Endodermal cell (in vitro differentiated cells): ENCODE measurements at regions not wholly inside any gene's neighbourhood (a gene's known extent, or its start where the extent isn't known, plus 50 kb on each side); places are given as distances from the start of the nearest gene placed in this dataset.

ENCODE experiments used
- DNase-seq: peaks from one replicate; pipeline ENCODE4 v3.0.0-alpha.2; 2017
- H3K27ac ChIP-seq: 2 replicates; pipeline ENCODE4 v1.5.1; 2013; ENCODE audit warnings: mild to moderate bottlenecking, low read depth, low read length, moderate library complexity
- H3K27me3 ChIP-seq: 2 replicates; pipeline ENCODE4 v1.6.1; 2013; ENCODE audit warnings: mild to moderate bottlenecking, low read length, moderate library complexity; ENCODE audit not compliant: insufficient read depth, control insufficient read depth, poor library complexity, severe bottlenecking
- H3K36me3 ChIP-seq: 2 replicates; pipeline ENCODE4 v1.7.0; 2013; ENCODE audit warnings: mild to moderate bottlenecking, low read length, moderate library complexity; ENCODE audit not compliant: control insufficient read depth, insufficient read depth
- H3K4me1 ChIP-seq: one replicate; pipeline ENCODE4 v1.7.0; 2013; ENCODE audit warnings: low read length; ENCODE audit not compliant: control insufficient read depth, insufficient read depth
- H3K4me3 ChIP-seq: 2 replicates; pipeline ENCODE4 v1.5.1; 2013; ENCODE audit warnings: mild to moderate bottlenecking, low read length, moderate library complexity
- H3K9ac ChIP-seq: 2 replicates; pipeline ENCODE4 v1.6.1; 2013; ENCODE audit warnings: mild to moderate bottlenecking, low read length, moderate library complexity; ENCODE audit not compliant: poor library complexity, severe bottlenecking; ENCODE audit errors: extremely low read depth
- H3K9me3 ChIP-seq: 2 replicates; pipeline ENCODE4 v1.6.1; 2013; ENCODE audit warnings: mild to moderate bottlenecking, low read length, moderate library complexity; ENCODE audit not compliant: control insufficient read depth
- H3K27ac Mint-ChIP-seq: 2 replicates; pipeline ENCODE4 v1.8.0; 2020; ENCODE audit warnings: mixed read lengths
- H3K27me3 Mint-ChIP-seq: 2 replicates; pipeline ENCODE4 v1.8.0; 2021; ENCODE audit warnings: mild to moderate bottlenecking, mixed read lengths; ENCODE audit not compliant: insufficient read depth
- H3K36me3 Mint-ChIP-seq: 2 replicates; pipeline ENCODE4 v1.8.0; 2020; ENCODE audit warnings: low read depth, mixed read lengths
- H3K4me1 Mint-ChIP-seq: 2 replicates; pipeline ENCODE4 v1.8.0; 2020; ENCODE audit warnings: mixed read lengths
- H3K4me3 Mint-ChIP-seq: 2 replicates; pipeline ENCODE4 v1.8.0; 2020; ENCODE audit warnings: mild to moderate bottlenecking, moderate library complexity, mixed read lengths
- H3K9me3 Mint-ChIP-seq: 2 replicates; pipeline ENCODE4 v1.8.0; 2020; ENCODE audit warnings: mild to moderate bottlenecking, mixed read lengths
- WGBS, 2 experiments: methylation state at CpG; one replicate each; pipeline versions ENCODE4 v1.1.5 to v1.1.7; 2013; ENCODE audit warnings: missing lambda C conversion rate in 2 of 2, mixed read lengths in 1 of 2; ENCODE audit not compliant: insufficient coverage in 1 of 2, insufficient read length in 1 of 2; 5-methylcytosine and 5-hydroxymethylcytosine counted together
- TF ChIP-seq, protein P1 (sequence below): fragments of 200-600 bp; sonication (generic); conservative IDR thresholded peaks from 2 replicates; pipeline ENCODE4 v1.5.0; 2021; ENCODE audit warnings: antibody characterized with exemption, mild to moderate bottlenecking

DNA sequence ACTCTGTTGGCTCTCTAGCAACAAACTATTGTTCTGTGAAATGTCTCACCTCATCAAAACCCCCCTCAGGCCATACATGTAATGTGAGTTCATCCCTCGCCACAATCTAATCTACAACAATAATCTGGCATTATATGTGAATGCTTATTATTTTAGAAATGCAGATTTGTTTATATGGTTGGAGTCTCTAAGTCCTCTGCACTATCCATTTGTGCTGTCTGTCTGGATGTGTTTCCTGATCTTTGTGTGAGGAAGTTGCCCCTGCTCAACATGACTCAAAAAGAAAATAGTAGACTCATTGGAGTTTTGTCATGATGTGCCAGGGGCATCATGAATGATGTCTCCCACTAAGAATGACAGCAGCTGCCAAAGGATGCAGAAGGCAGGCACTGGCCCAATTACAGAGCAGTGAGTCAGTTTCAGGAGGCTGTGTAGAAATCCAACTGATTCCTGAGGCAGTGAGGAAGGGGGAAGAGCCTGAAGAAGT lies 161.6 kb upstream of the PDZRN3 start:
- Histone ChIP-seq H3K27ac (no peak overlapping the region), H3K4me1 (no peaks in the 10 kb centered on the region), H3K4me3 (no peak overlapping the region), H3K9me3 (no peaks in the 10 kb centered on the region), H3K27me3 (no peaks in the 10 kb centered on the region), H3K36me3 (no peaks in the 10 kb centered on the region), H3K9ac (no peak overlapping the region)
- Mint-ChIP-seq H3K4me3 (no peak overlapping the region), H3K27ac (no peak overlapping the region), H3K4me1 (peaks cover 7% of the 10 kb centered on the region), H3K36me3 (no peaks in the 10 kb centered on the region), H3K9me3 (no peaks in the 10 kb centered on the region), H3K27me3 (peaks cover 3% of the 10 kb centered on the region)
- TF ChIP-seq, protein P1, sequence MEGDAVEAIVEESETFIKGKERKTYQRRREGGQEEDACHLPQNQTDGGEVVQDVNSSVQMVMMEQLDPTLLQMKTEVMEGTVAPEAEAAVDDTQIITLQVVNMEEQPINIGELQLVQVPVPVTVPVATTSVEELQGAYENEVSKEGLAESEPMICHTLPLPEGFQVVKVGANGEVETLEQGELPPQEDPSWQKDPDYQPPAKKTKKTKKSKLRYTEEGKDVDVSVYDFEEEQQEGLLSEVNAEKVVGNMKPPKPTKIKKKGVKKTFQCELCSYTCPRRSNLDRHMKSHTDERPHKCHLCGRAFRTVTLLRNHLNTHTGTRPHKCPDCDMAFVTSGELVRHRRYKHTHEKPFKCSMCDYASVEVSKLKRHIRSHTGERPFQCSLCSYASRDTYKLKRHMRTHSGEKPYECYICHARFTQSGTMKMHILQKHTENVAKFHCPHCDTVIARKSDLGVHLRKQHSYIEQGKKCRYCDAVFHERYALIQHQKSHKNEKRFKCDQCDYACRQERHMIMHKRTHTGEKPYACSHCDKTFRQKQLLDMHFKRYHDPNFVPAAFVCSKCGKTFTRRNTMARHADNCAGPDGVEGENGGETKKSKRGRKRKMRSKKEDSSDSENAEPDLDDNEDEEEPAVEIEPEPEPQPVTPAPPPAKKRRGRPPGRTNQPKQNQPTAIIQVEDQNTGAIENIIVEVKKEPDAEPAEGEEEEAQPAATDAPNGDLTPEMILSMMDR, result no peak
- DNase-seq, result no peak
- no CpG with 5 or more reads among the region's 1 CpG for WGBS, 2 experiments

DNA sequence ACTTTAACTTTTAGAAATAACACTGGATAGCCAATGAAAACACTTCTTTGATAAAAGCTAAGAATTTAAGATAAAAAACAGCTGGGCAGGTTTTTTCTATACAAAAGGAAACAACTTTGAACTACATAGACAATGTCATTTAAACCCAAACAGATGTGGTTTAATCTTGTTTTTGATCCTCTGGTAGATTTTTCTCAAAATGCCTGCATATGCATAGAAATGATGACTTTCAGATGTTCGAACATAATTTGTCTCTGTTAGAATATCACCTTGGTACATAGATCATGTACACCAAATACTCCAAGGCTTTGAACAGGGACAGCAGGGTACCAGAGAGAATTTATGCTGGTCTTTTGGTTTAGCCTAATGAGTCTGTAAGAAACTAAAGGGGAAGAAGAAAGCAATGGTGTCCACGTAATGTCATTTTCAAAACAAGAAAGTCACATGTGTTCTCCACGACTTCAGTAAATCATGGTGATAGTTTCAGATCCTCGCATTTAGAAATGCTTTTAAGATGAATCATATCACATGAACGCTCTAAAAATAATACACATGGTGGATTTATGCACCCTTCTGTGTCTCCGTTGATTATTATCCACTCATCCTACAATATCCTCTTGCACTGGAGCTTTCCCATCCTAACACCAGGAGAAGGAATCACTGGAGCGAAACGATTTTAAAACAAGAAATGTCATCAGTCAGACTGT lies 160.1 kb upstream of the PDZRN3 start:
- no peak for DNase-seq
- 94 to 95% methylated on average over 5 to 8 of the region's 8 CpGs for WGBS, 2 experiments
- Mint-ChIP-seq H3K4me1 (peaks cover 10% of the 10 kb centered on the region), H3K27ac (no peak overlapping the region), H3K4me3 (no peak overlapping the region), H3K27me3 (peaks cover 3% of the 10 kb centered on the region), H3K9me3 (no peaks in the 10 kb centered on the region), H3K36me3 (no peaks in the 10 kb centered on the region)
- Histone ChIP-seq H3K9ac (no peak overlapping the region), H3K4me1 (peaks cover 4% of the 10 kb centered on the region), H3K27ac (no peak overlapping the region), H3K27me3 (no peaks in the 10 kb centered on the region), H3K4me3 (no peak overlapping the region), H3K36me3 (no peaks in the 10 kb centered on the region), H3K9me3 (no peaks in the 10 kb centered on the region)
- TF ChIP-seq, protein P1, result no peak

DNA sequence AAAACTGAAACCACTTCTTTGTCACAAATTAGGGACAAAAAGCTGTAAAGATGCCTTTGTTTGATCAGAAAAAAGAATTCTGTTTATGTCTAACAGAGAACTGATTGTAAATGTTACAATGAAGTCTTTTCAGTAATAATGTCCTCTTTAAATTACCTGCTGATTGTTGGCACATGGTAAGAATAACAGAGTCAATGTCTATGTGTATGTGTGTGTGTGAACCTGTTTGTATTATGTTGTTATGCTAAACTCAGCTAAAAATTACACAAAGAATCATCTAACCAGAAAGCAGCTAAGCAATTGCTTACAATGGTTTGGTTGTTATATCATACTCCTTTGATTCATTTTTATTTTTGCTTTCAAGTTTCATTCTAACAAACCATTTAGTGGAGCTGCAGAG lies 159.1 kb upstream of the PDZRN3 start:
- Histone ChIP-seq H3K4me3 (no peak overlapping the region), H3K9me3 (no peaks in the 10 kb centered on the region), H3K36me3 (no peaks in the 10 kb centered on the region), H3K9ac (no peak overlapping the region), H3K27me3 (no peaks in the 10 kb centered on the region), H3K27ac (no peak overlapping the region), H3K4me1 (peaks cover 6% of the 10 kb centered on the region)
- peaks cover 7% of the 10 kb centered on the region for H3K4me1 Mint-ChIP-seq
- peaks cover 3% of the 10 kb centered on the region for H3K27me3 Mint-ChIP-seq
- H3K4me3 Mint-ChIP-seq, result no peak overlapping the region
- no peak for DNase-seq
- no peaks in the 10 kb centered on the region for H3K9me3 Mint-ChIP-seq
- TF ChIP-seq, protein P1, result no peak
- no peak overlapping the region for H3K27ac Mint-ChIP-seq
- H3K36me3 Mint-ChIP-seq, result no peaks in the 10 kb centered on the region
